COLO668 (cell line): ENCODE measurements at regions not wholly inside any gene's neighbourhood (a gene's known extent, or its start where the extent isn't known, plus 50 kb on each side); places are given as distances from the start of the nearest gene placed in this dataset.

Source experiments
- DNase-seq: peaks from one replicate; lab custom pipeline; 2025; ENCODE audit not compliant: unreplicated experiment; lab: John Stamatoyannopoulos, UW

DNA sequence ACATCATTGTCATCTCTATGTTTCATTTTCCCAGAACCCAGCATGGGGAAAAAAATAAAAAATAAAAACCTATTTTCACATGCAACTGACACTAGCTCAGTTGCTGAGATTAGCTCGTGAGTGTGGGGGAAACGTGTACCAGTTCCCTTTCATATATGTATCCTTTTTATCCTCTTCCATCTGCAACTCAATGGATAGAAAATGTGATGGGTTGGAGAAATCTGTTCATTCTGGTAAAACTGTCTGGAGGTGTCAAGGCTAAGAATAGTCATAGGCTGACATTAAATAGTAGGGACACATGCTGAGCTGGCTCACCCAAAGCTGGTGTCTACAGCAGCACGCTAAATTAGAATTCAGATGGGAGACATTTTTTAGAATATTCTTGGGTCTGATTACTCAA is 519.3 kb downstream of the ELAVL2 start:
- no peak for DNase-seq

DNA sequence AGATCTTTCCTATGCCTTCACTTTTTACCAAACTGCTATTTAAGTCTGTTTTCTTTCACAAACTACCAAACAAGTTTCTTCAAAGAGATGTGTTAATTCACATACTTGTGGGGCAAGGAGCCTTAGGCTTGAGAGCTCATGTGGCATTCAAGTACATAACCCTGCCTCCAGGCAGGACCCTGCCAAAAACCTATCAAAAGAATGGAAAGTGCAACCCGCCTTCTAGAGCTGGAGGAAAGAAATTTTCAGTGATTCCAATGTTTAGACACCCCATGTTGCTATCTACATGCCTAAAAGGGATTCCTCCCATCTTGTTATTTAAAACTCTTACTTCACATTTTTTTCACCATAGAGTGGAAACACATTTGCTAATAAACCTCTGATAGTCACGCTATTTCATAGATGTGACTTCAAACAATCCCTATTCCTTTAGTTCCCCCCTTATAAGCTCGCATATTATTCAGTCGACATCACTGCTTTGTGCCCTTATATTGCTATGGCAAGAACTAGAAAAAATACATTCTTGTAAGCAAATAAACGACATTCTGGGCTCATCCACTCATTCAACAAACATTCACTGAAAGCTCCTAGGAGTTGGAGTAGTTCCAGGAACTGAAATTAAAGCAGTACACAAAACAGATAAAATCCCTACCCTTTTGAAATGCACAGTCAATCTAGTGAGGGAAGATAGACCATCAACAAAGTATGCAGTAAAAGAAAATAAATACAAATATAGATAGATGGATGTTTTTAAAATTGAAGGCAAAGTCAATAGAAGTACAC is 518.1 kb downstream of the ELAVL2 start:
- no peak for DNase-seq

DNA sequence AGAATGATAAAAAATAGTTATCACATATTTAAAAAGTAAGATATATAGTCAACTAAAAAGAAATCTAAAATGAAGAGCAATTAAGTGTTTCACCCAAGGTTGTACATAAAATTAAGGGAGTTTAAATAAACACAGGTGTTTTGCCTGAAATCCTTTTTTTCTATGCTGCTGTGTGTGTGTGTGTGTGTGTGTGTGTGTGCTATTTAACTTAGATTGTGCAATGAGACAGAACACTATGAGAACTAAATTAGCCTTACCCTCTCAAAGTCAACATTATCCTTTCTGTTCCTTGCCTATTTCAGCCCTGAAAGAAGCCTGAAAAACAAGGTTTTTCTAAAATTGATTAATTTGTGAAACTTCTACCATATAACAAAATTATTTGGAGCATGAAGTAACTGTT is 516.2 kb downstream of the ELAVL2 start:
- DNase-seq = no peak

DNA sequence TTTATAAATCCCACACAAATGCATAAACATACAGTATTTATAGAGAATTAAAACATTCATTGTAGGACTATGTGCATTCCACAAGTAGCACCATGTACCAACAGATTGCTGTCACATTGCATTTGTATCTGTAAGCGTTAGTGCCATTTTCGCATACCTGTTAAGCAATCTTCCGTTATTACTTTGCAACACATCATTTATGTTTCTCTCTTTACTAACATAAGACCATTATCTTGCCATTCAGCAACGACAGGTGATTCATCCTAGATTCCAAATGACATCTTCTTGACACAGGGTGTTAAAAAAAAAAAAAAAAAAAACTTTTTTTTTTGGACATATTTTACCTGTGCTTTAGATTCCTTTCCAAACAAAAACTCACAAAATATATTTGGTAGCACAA is 511.8 kb downstream of the ELAVL2 start:
- DNase-seq = no peak

DNA sequence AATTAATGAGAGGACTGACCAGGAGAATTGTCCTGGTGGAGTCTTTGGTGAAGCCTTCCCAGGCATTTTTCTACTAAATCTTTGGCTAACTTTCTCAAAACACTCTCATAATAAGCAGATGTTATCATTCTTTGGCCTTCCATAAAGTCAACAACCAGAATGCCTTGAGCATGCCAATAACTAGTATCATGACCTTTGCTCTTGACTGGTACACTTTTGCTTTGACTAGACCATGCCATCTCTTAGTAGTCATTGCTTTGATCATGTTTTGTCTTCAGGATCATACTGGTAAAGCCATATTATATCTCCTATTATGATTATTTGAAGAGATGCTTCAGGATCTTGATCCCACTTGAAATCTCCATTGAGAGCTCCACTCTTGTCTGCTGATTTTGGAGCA is 506.9 kb downstream of the ELAVL2 start:
- no peak for DNase-seq

DNA sequence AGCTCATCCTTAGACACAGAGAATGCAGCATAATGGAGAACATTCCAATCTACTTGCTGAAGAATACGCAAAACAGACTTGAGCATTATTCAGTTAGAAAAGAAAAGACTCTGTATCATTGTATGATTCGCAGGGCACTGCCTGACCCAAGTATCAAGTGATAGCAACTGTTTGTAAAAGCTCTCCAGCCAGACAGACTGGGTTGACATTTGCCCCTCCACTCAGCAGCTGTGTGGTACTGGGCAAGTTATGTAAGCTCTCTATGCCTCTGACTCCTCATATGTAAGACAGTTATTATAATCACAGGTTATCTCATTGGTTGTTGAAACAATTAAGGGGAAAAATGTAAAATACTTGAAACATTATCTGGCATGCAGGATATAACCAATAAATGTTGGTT is 505.0 kb downstream of the ELAVL2 start:
- DNase-seq = peak; percentile 4

DNA sequence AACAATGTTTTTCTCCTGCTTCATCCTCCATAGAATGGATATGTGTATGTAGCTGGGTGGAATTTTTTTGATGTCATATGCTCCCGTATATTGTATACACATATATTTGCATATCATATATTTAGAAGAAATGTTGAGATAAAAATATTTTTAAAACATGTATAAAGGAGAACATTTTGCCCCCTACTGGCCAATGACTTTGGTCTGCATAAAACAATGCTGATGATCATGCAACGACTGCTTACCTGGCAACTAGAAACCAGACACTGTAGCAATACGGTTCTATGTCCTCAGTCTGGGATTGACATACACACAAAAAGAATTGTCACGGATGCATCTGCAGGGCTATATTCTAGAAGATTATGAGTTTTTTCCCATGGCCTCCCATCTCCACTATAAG is 503.6 kb downstream of the ELAVL2 start:
- no peak for DNase-seq

DNA sequence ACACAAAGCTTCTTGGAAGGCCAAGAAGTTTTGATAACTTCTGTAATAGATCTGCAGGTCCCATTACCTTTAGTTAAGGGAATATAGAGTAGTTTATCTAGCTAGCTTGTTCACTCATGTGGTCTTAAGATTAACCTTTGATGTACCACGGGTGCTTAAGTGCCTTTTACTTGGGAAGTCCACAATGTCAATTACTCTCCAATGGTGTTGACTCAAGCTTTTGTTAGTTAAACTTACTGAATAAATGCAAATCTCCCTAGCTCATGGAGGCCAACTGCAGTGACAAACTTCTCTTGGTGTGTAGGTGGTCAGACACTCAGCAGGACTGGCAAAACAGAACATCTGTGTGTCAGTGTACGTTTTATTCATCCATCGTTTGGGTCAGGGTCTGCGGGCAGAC is 501.5 kb downstream of the ELAVL2 start:
- DNase-seq = no peak

DNA sequence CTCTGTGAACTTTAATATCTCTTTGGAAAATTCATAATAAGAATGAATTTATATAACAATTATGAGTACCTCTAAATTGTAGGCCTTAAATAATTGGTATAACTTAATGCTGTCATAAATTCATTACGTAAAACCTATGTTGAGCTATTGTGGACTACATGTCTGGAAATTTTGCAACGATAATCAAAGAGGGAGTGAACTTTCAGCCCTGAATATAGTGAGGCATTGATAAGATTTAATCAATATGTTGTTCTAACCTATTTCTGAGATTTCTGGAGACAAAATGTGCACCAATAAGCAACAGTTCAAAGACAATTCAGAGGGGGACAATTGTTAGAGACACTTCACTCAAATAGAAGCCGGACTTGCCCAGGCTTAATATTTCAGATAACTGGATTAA is 499.4 kb downstream of the ELAVL2 start:
- no peak for DNase-seq

DNA sequence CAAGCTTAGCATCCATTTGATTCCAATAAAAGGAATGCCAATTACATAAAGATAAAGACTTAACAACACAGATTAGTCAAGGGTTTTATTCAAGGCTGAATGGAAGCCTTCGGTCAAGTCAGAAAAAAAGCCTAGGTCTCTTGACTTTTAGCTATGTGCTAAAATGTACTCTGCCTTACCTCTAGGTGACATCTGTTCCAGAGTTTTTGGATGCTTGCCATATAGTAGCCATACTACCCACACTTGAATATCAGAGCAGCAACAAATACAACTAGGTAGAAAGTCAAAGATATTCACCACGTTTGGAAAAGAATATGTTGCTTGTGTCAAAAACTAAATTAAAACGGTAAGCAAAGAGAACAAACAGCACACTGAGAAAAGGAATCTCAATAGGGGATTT is 484.7 kb downstream of the ELAVL2 start:
- DNase-seq = no peak

DNA sequence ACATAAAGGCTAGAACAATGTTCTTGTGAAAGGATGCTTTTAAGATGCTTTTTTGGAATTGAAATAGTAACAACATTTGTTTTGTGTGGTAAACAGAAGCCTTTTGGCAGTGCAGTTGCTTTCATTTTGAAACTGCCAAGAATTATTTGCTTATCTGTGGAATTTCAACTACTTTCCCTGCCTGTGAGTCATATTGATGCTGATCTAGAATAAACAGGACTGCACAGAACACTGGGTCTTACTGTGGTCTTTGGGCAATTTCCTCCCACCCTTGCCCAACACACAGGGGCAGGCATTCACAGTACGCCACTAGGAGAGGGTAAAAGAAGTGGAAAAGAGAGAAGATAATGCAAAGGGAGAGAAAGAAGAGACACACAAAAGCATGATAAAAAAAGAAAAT is 483.7 kb downstream of the ELAVL2 start:
- DNase-seq = no peak

DNA sequence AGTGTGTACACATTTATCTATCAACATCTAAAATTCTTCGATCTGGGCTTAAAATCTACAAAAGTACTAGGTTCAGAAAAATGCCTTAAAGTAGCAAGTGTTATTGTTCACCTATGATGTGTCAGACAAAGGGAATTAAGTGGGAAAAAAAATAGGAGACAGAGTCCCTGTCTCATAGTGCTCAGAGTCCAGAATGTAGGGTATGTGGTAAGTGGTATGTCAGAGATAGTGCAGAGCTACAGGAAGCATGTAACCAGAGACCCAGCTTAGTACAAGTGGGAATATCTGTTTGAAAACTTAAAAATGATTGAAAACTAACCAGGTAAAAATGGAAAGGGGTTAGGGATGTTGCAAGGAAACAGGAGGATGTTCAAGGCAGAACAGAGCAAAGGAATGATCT is 482.8 kb downstream of the ELAVL2 start:
- no peak for DNase-seq

DNA sequence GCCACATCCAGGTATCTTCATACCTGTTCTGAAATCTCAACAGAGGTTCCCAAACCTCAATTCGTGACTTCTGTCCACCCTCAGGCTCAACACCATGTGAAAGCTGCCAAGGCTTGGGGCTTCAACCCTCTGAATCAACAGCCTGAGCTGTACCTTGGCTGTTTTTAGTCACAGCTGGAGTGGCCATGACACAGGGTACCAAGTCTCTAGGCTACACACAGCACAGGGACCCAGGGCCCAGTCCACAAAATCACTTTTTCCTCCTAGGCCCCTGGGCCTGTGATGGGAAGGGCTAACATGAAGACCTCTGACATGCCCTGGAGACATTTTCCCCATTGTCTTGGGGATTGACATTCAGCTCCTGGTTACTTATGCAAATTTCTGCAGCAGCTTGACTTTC is 464.9 kb downstream of the ELAVL2 start:
- DNase-seq = no peak

DNA sequence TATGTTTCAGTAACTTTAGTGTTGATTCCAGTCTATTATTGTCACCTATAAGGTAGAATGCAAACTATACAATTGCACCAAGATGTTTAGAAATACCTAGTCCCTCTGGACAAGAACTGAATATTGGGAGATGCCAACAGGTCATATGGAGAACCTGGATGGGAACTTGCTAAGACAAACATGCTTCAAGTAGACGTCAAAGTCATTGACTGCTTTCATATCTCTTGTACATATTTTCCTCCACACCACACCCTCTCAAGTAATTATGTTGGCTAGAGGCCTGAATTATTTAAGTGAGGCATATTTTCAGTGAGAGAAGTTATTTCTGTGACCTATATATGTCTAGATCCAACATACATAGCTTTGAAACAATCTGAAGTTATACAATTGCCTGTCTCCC is 453.3 kb downstream of the ELAVL2 start:
- DNase-seq = no peak

DNA sequence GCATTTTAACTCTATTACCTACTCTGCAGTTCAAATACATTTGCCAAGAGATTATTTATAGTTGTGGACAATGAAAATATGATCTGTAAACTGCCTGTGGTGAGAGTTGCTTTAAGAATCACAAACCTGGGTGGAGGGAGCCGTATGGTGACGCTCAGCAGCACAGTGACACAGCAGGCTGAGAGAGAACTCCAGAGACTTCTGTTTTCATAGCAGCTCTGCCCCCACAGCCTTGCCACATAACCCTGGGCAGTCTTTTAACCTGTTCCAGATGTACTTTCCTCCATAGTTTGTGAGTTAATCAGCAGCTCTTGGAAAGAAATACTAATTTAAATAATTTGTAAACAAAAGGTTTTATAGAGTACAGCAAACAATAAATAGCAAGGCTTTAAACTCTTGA is 450.5 kb downstream of the ELAVL2 start:
- no peak for DNase-seq

DNA sequence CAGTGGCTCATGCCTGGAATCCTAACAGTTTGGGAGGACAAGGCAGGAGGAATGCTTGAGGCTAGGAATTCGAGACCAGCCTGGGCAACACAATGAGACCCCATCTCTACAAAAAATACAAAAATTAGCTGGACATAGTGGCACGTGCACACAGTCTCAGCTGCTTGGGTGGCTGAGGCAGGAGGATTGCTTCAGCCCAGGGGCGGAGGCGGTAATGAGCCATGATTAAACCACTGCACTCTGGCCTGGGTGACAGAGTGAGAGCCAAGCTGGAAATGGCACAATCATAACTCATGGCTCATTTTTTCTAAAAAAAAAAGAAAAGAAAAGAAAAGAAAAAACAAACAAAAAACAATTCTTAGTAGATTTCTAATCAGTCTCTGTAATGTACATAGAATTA is 446.2 kb downstream of the ELAVL2 start:
- no peak for DNase-seq

DNA sequence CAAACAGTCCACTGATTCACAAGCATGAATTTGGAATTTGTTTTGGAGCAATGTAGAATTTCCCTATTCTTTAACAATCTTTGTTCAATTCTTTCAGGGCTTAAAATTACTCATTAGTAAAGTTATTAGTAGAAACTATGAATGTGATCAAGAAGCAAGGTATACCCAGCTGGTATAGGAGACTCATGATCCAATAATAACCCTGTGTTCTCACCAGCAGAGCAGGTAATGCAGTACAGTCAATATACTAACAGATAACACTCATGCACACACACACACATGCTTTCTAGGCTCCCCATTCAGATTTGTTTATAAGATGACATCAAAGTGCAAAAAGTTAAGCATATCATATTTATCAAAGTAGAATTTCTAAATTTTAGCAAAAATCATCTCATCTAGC is 445.2 kb downstream of the ELAVL2 start:
- no peak for DNase-seq

DNA sequence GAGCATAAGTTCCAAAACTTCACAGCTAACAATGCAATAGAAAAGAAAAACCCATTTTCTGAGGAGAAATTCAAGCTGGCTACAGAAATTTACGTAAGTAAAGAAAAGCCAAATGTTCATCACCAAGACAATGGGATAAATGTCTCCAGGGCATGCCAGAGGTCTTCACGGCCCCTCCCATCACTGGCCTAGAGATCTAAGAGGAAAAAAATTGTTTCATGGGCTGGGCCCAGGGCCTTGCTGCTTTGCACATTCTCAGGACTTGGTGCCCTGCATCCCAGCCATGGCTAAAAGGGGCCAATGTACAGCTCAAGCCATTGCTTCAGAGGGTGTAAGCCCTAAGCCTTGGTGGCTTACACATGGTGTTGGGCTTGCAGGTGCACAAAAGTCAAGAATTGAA is 443.6 kb downstream of the ELAVL2 start:
- DNase-seq = no peak

DNA sequence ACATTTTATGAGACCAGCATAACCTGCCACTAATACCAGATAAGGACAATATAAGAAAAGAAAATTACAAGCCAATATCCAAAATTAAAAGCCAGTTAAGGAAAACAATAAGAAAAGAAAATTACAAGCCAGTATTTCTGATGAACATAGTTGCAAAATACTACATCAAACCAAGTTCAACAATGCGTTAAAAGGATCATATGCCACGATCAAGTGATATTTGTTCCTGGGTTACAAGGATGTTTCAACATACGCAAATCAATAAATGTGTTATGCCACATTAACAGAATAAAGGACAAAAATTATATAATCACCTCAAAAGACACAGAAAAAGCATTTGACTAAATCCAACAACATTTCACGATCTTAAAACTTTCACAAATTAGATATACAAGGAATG is 431.9 kb downstream of the ELAVL2 start:
- no peak for DNase-seq

DNA sequence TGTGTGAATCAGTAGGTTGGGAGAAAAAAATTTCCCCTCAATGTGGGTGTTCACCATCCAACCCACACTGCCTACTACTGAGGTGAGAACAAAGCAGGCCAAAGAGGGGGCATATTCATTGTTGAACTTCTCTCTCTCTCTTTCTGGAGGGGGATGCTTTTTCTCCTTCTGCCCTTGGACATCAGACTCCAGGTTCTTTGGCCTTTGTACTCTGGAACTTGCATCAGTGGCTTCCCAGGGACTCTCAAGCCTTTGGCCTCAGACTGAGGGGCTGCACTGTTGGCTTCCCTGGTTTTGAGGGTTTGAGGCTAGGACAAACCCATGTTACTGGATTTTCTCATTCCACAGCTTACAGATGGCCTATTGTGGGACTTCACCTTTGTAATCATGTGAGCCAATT is 417.2 kb downstream of the ELAVL2 start:
- no peak for DNase-seq

DNA sequence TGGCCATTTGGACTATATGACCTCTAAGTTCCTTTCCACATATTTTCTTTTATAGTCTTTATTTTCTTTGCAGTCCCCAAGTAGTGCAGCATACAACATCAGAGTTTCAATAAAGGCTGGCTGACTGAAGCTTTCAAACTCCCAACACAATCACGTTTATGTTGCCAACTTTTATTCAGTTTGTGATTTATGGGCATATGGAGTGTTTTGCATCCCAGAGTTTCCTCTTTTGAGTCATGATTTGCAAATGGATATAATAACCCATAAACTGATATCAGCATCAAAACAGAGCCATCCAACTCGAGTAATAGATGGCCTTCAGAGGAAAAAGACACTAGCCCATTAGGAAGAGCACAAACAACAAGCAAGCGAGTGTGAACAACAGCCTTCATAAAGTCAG is 414.0 kb downstream of the ELAVL2 start:
- DNase-seq = no peak

DNA sequence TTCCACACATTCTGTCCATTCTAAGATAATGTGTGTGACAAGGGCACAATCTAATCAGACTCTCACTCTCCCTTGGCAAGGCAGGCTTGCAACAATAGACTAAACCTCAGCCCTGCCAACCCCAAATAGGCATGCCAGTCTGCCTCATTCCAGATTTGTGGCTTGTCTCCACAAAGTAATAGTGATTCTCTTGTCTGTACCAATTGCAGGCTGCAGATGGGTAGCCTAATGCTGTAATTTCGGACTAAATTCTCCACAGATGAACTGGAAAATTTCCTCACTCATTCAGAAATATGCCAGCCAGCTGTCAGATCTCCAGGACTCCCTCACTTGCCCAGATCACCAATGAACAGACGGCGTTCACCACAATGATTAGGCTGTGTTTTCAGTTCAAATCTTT is 413.6 kb downstream of the ELAVL2 start:
- no peak for DNase-seq

DNA sequence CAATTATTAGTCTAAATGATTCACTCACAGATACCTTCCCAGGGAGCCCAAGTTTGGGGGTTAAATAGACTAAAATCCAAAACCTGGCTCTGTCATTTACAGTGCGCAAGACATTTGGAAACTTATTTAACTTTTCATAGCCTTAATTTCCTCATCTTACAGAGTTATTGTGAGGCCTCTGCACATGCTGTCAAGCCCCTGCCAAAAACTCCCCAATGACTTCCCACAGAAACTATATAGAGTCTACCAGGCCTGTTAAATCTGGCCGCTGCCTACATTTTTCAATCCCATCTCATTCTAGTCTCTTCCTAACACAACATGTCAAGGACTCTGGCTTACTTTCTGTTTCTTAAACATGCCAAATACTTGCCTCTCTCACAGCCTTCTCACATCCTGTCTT is 412.5 kb downstream of the ELAVL2 start:
- DNase-seq = no peak

DNA sequence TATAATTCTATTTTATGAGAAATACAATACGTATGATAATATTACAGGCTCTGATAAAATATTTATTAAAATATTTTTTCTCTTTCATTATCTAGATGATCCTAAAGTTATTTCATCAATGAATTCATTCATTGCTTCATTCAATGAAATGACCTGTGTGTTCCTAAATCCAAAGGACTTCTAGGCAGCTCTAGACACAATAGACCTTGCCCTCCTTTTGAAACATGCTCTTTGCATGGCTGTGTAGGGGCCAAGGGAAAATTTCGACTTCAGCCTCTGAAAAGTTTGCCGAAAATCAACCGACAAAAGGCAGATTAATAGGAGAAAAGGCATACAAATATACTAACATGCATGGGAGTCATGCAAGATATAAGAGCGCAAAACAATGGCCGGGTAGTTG is 402.0 kb downstream of the ELAVL2 start:
- DNase-seq = no peak
